Neuron (in vitro differentiated cells): ENCODE measurements at regions not wholly inside any gene's neighbourhood (a gene's known extent, or its start where the extent isn't known, plus 50 kb on each side); places are given as distances from the start of the nearest gene placed in this dataset.

Experiments
- H2AFZ ChIP-seq: one replicate; pipeline ENCODE4 v1.6.1; 2013; ENCODE audit warnings: low read depth, mild to moderate bottlenecking, inconsistent platforms, low read length, moderate library complexity
- H3K27me3 ChIP-seq: one replicate; pipeline ENCODE4 v1.6.1; 2013; ENCODE audit warnings: low read length; ENCODE audit not compliant: insufficient read depth
- H3K36me3 ChIP-seq: one replicate; pipeline ENCODE4 v1.6.1; 2013; ENCODE audit warnings: low read length; ENCODE audit not compliant: insufficient read depth
- H3K4me1 ChIP-seq: one replicate; pipeline ENCODE4 v1.6.1; 2013; ENCODE audit warnings: low read length; ENCODE audit not compliant: insufficient read depth
- H3K4me3 ChIP-seq: 2 replicates; pipeline ENCODE4 v1.5.1; 2013; ENCODE audit warnings: mild to moderate bottlenecking, low read length, moderate library complexity
- H3K9me3 ChIP-seq: one replicate; pipeline ENCODE4 v1.6.1; 2013; ENCODE audit warnings: low read length

DNA sequence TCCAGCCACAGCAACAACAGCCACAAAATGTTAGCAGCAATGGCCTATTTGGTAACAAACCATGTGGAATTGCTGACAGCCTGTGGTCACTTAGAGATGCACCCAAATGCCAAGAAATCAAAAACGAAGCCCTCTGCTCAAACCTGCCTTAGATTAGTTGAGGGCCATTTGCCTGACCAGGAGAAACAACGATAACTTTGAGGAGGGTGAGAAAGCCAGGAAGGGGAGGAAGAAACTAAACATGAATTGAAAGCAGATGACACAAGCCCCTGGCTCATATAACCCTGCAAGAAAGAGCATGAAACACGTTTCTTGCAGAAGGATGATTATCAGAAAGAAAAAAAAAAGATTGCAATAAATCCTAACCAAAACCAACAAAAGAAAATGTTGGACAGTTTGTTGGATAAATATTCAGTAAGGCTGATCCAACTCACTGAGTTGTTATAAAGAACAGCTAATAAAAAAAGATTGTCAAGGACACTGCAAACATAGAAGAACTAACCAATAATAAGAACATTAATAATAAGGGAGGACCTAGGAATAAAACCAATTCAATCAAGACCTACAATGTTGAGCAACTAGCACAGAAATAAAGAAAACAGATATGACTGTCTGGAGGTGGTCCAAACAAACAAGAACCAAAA is 140.5 kb upstream of the SLC30A5 start:
- Histone ChIP-seq H3K4me1 (no peaks in the 10 kb centered on the region), H2AFZ (no peak overlapping the region), H3K27me3 (no peaks in the 10 kb centered on the region), H3K9me3 (no peaks in the 10 kb centered on the region), H3K4me3 (no peak overlapping the region), H3K36me3 (no peaks in the 10 kb centered on the region)

DNA sequence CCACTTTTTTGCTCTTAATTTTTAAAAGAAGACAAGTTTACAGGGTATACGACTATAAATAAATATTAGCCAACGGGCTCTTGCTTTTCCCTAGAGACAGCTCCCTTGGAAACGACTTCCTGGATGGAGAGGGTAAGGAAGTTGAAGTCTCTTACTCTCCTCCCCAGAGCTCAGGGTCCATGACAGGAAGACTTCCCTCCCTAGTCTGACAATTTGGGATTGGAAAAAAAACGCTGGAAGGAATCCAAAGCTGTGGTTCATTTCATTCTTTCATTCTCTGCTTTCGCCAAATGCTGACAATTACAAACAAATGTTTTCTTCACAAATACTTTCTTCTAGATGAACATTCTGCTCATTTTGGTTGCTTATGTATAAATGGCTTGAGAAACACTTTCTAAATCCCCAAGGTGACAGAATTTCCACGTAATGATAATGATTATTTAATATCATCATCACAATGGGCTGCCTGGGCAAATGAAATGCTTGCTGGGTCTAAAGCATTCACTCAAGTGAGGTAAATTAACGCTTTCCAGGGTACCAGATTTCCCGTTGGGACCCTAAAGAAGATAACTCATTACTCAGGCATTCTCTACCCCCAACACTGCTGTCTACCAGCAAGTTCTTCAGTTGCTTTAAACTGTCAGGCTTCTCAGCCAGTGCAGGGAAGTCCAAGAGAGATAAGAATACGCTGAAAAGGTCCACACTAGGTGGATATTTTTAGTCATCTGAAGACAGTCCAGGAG is 139.8 kb upstream of the SLC30A5 start:
- Histone ChIP-seq H3K4me1 (no peaks in the 10 kb centered on the region), H3K36me3 (no peaks in the 10 kb centered on the region), H3K27me3 (no peaks in the 10 kb centered on the region), H3K9me3 (no peaks in the 10 kb centered on the region), H3K4me3 (no peak overlapping the region), H2AFZ (no peak overlapping the region)

DNA sequence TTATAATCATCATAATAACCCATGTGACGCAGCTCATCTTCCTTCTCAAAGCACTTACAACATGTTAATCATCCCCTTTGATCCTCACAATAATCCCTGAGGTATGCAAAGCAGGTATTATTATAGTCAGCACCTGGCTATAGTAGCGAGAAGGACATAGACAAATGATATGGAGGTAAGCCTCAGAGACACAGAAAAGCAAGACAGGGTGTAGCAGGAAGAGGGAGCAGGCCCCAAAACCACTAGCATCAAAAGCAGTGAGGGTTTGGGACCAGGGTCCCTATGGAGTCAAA is 139.2 kb upstream of the SLC30A5 start:
- Histone ChIP-seq H2AFZ (no peak overlapping the region), H3K36me3 (no peaks in the 10 kb centered on the region), H3K9me3 (no peaks in the 10 kb centered on the region), H3K4me1 (no peaks in the 10 kb centered on the region), H3K4me3 (no peak overlapping the region), H3K27me3 (no peaks in the 10 kb centered on the region)

- H3K4me3 ChIP-seq = no peak overlapping the region
- H3K27me3 ChIP-seq = no peaks in the 10 kb centered on the region
- H3K4me1 ChIP-seq = no peaks in the 10 kb centered on the region
- H2AFZ ChIP-seq = no peak overlapping the region
- no peaks in the 10 kb centered on the region for H3K9me3 ChIP-seq
- H3K36me3 ChIP-seq = no peaks in the 10 kb centered on the region
These were observed 136.2 kb upstream of the SLC30A5 start for GRCh38 chr5:68957591-68957990.

DNA sequence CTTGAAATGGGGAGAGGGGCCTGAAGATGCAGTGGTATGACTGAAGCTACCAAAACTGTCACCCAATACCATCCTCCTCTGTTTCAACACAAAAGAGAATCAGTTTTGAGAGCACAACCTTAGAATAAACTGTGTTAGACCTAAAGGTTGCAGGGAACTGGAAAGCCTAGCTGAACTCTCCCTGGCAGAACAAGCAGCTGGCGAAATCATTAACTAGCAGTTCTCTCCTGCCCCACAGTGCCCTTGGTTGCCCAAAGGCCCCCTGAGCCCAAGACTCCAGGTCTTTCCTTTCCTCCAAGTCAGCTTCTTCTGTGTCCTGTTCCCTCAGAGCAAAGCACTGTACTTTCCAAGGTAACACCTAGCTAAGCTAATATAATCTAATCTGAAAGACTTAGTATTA is 135.4 kb upstream of the SLC30A5 start:
- Histone ChIP-seq H3K27me3 (no peaks in the 10 kb centered on the region), H2AFZ (no peak overlapping the region), H3K4me3 (no peak overlapping the region), H3K36me3 (no peaks in the 10 kb centered on the region), H3K9me3 (no peaks in the 10 kb centered on the region), H3K4me1 (no peaks in the 10 kb centered on the region)

GRCh38 chr5:68960456-68960855 is 133.4 kb upstream of the SLC30A5 start:
- H3K9me3 ChIP-seq = no peaks in the 10 kb centered on the region
- H3K4me1 ChIP-seq = no peaks in the 10 kb centered on the region
- no peak overlapping the region for H3K4me3 ChIP-seq
- H3K27me3 ChIP-seq = no peaks in the 10 kb centered on the region
- no peaks in the 10 kb centered on the region for H3K36me3 ChIP-seq
- no peak overlapping the region for H2AFZ ChIP-seq

DNA sequence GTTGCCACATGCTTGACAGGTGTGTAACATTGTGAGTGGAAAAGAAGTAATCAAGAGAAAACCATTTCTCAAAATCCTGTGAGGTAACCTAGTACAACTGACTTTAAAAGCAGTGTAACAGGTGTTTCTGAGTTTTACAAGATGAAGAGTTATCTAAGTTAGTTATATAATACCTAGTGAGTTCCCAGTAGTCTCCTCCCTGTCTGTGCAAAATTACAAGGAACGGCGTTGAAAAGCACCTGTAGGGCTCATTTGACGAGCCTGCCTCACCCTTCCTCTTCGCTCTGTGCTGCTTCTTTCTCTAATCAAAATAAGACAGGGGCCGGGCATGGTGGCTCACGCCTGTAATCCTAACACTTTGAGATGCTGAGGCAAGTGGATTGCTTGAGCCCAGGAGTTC is 132.9 kb upstream of the SLC30A5 start:
- Histone ChIP-seq H3K4me1 (no peaks in the 10 kb centered on the region), H3K4me3 (no peak overlapping the region), H2AFZ (no peak overlapping the region)

DNA sequence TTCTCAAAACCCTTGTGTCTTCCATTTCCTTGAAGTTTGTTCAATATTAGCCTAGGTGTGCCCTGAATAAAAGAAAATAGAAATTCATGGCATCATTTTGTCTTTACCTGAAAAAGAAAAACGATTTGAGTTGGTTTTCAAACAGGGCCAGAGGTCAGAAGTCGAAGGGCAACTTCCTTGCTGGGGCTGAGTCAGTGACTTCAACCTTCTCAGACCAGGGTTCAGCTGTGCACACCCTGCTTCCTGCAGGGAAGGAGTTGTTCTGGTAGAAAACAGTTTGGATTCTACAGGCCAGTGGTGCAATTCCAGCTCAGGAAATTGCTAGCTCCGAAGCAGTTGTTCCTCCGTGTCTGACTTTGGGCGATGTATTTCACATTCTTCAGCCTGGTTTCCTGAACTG is 132.1 kb upstream of the SLC30A5 start:
- no peaks in the 10 kb centered on the region for H3K4me1 ChIP-seq
- H3K36me3 ChIP-seq = no peaks in the 10 kb centered on the region
- H3K4me3 ChIP-seq = no peak overlapping the region
- H3K27me3 ChIP-seq = no peaks in the 10 kb centered on the region
- H2AFZ ChIP-seq = no peak overlapping the region
- H3K9me3 ChIP-seq = no peaks in the 10 kb centered on the region

More for the DNA sequence above, 132.9 kb upstream of the SLC30A5 start:
- Histone ChIP-seq H3K36me3 (no peaks in the 10 kb centered on the region), H3K9me3 (no peaks in the 10 kb centered on the region), H3K27me3 (no peaks in the 10 kb centered on the region)

DNA sequence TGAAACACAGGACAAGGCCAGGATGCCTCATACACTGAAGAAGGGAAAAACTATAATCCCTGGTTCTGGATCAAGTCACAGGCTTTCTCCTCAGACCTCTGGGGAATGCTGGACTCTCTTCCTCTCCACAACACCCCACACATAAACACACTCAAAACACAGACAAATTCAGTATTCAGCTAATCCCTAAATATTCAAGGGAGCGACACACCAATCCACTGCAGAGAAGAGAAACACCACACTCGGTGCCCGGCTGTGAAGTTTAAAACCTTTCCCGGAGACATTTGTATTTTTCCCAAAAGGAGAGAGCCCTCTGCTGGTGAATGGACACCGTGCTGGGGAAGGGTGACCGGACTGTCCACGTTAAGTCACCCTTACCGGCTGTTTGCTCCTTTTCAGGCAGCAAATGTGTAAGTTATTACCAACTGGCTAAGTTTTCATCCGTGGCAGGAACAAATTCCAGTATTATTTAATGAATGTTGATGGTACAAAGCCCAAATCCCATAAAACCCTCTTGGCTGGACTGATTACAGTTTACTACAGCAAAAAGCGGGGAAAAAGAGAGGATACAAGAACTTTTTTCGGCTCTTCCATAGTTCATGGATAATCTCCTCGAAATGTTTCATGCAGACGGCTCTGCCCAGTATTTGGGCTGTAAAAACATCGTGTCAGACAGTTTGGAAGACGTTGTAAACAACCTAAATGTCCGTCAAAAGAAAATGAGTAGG is 130.9 kb upstream of the SLC30A5 start:
- no peaks in the 10 kb centered on the region for H3K27me3 ChIP-seq
- no peaks in the 10 kb centered on the region for H3K4me1 ChIP-seq
- H3K9me3 ChIP-seq = no peaks in the 10 kb centered on the region
- no peak overlapping the region for H3K4me3 ChIP-seq
- H2AFZ ChIP-seq = peak overlapping the region; percentile 21
- no peaks in the 10 kb centered on the region for H3K36me3 ChIP-seq

DNA sequence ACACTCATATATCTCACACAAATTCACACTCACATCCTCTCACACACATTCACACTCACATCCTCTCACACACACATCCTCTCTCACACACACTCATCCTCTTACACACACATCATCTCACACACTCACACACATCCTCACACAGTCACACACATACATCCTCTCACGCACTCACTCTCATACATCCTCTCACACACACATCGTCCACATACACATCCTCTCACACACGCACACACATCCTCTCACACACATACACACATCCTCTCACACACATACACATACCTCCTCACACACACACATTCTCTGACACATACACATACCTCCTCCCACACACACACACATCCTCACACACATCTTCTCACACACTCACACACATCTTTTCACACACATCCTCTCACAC is 129.1 kb upstream of the SLC30A5 start:
- H3K27me3 ChIP-seq = peaks cover 3% of the 10 kb centered on the region
- no peaks in the 10 kb centered on the region for H3K4me1 ChIP-seq
- no peak overlapping the region for H2AFZ ChIP-seq
- H3K36me3 ChIP-seq = no peaks in the 10 kb centered on the region
- H3K4me3 ChIP-seq = no peak overlapping the region
- H3K9me3 ChIP-seq = no peaks in the 10 kb centered on the region

DNA sequence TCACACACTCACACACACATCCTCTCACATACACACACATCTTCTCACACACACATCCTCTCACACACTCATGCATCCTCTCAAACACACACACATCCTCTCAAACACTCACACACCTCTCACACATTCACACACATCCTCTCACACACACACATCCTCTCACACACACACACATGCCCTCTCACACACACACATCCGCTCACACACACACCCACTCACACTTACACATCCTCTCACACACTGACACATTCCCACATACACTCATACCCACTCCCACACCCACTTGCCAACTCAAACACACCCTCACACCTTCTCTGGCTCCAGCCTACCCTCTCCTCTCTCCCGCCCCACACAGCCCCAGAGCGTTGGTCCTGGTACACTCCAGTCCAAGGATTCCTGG is 127.9 kb upstream of the SLC30A5 start:
- Histone ChIP-seq H3K4me3 (no peak overlapping the region), H3K9me3 (no peaks in the 10 kb centered on the region), H2AFZ (no peak overlapping the region), H3K36me3 (no peaks in the 10 kb centered on the region), H3K4me1 (no peaks in the 10 kb centered on the region), H3K27me3 (peaks cover 8% of the 10 kb centered on the region)

- Histone ChIP-seq H3K27me3 (peaks cover 8% of the 10 kb centered on the region), H3K4me1 (no peaks in the 10 kb centered on the region), H3K9me3 (no peaks in the 10 kb centered on the region), H3K4me3 (no peak overlapping the region), H2AFZ (no peak overlapping the region), H3K36me3 (no peaks in the 10 kb centered on the region)
These were observed 127.2 kb upstream of the SLC30A5 start for GRCh38 chr5:68966596-68966995.

DNA sequence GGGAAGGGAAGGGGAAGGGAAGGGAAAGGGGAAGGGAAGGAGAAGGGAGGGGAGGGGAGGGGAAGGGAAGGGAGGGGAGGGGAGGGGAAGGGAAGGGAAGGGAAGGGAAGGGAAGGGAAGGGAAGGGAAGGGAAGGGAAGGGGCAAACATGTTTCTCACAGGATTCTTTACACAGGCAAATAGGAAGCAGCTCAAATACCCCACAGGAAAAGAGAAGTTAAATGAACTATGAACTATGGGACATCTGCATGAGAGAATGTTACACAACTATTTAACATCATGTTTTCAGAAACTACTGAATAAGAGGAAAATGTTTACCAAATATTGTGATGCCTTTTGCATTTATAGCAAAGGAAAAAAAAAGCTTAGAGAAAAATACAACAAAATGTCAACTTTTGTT is 125.4 kb upstream of the SLC30A5 start:
- Histone ChIP-seq H3K36me3 (no peaks in the 10 kb centered on the region), H3K4me1 (no peaks in the 10 kb centered on the region), H3K9me3 (no peaks in the 10 kb centered on the region), H2AFZ (no peak overlapping the region), H3K27me3 (peaks cover 8% of the 10 kb centered on the region), H3K4me3 (no peak overlapping the region)
